ENCODE measurements at regions not wholly inside any gene's neighbourhood (a gene's known extent, or its start where the extent isn't known, plus 50 kb on each side); places are given as distances from the start of the nearest gene placed in this dataset.

- Mint-ChIP-seq H3K27ac (ENCODE audit: low read depth, unreplicated experiment) (no peak overlapping the region), H3K4me1 (ENCODE audit: insufficient read depth, unreplicated experiment) (no peaks in the 10 kb centered on the region), H3K4me3 (ENCODE audit: unreplicated experiment) (no peak overlapping the region), H3K27me3 (ENCODE audit: insufficient read depth, unreplicated experiment) (no peaks in the 10 kb centered on the region), H3K9me3 (ENCODE audit: unreplicated experiment) (no peaks in the 10 kb centered on the region), H3K36me3 (ENCODE audit: insufficient read depth, unreplicated experiment) (no peaks in the 10 kb centered on the region)
- CTCF ChIA-PET, result no interaction called here
- POLR2A ChIA-PET, result no interaction called here
- no TSS peak for BruUV-seq (replicated peaks)
- intact Hi-C loops (cut with micrococcal nuclease), result loop anchor here (5.0 kb wide), 1 partner anchor 438 kb away; no protein-coding TSS in a partner anchor
- DNase-seq (ENCODE audit: unreplicated experiment), result no peak
- TF ChIP-seq CTCF (IDR thresholded peaks at IDR 0.05; ENCODE audit: unreplicated experiment), result no peak
Observed at GRCh38 chr12:104844123-104844522, 114.0 kb downstream of the SLC41A2 start.

GRCh38 chr12:104840262-104840661 lies 117.8 kb downstream of the SLC41A2 start:
- BruUV-seq (replicated peaks), result no TSS peak
- Mint-ChIP-seq H3K9me3 (ENCODE audit: unreplicated experiment) (no peaks in the 10 kb centered on the region), H3K27me3 (ENCODE audit: insufficient read depth, unreplicated experiment) (no peaks in the 10 kb centered on the region), H3K36me3 (ENCODE audit: insufficient read depth, unreplicated experiment) (no peaks in the 10 kb centered on the region), H3K4me3 (ENCODE audit: unreplicated experiment) (no peak overlapping the region), H3K4me1 (ENCODE audit: insufficient read depth, unreplicated experiment) (no peaks in the 10 kb centered on the region), H3K27ac (ENCODE audit: low read depth, unreplicated experiment) (no peak overlapping the region)
- CTCF ChIA-PET, result interaction anchor here (1.1 kb wide), 1 partner anchor 458 kb away, joined by 3 read pairs; no protein-coding TSS in a partner anchor
- TF ChIP-seq CTCF (IDR thresholded peaks at IDR 0.05; ENCODE audit: unreplicated experiment), result no peak
- DNase-seq (ENCODE audit: unreplicated experiment), result no peak
- intact Hi-C loops (cut with micrococcal nuclease), result loop anchor here (5.0 kb wide), 1 partner anchor 442 kb away; no protein-coding TSS in a partner anchor
- POLR2A ChIA-PET, result no interaction called here

DNA sequence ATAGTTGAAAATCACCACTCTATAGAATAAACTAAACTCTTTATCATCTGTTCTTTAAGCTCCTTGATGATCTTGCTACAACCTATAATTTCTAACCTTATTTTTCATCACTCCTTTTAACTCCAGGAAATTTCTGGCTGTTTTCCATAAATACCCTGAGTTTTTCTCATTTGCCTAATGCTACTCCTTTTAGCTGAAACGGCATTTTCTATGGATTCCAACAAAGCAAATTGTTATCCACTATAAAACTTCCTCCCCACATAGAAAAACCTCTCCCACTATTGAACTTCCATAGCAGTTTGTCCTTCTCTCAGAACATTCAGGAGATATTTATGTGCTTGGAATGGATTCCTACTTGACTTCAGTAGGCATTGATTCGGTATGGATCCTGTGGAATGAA lies 122.8 kb downstream of the SLC41A2 start:
- no peak for TF ChIP-seq CTCF (IDR thresholded peaks at IDR 0.05; ENCODE audit: unreplicated experiment)
- BruUV-seq (replicated peaks), result no TSS peak
- Mint-ChIP-seq H3K27me3 (ENCODE audit: insufficient read depth, unreplicated experiment) (no peaks in the 10 kb centered on the region), H3K4me1 (ENCODE audit: insufficient read depth, unreplicated experiment) (no peaks in the 10 kb centered on the region), H3K27ac (ENCODE audit: low read depth, unreplicated experiment) (no peak overlapping the region), H3K9me3 (ENCODE audit: unreplicated experiment) (no peaks in the 10 kb centered on the region), H3K4me3 (ENCODE audit: unreplicated experiment) (no peak overlapping the region), H3K36me3 (ENCODE audit: insufficient read depth, unreplicated experiment) (no peaks in the 10 kb centered on the region)
- ChIA-PET CTCF (interaction anchor here (1.7 kb wide), 1 partner anchor 454 kb away, joined by 5 read pairs; no protein-coding TSS in a partner anchor), POLR2A (interaction anchor here (1.1 kb wide), 1 partner anchor 41 kb away, joined by 5 read pairs; no protein-coding TSS in a partner anchor)
- intact Hi-C loops (cut with micrococcal nuclease), result no loop called here
- DNase-seq (ENCODE audit: unreplicated experiment), result no peak

- Mint-ChIP-seq H3K27ac (ENCODE audit: low read depth, unreplicated experiment) (no peak overlapping the region), H3K4me1 (ENCODE audit: insufficient read depth, unreplicated experiment) (no peaks in the 10 kb centered on the region), H3K36me3 (ENCODE audit: insufficient read depth, unreplicated experiment) (no peaks in the 10 kb centered on the region), H3K4me3 (ENCODE audit: unreplicated experiment) (no peak overlapping the region), H3K9me3 (ENCODE audit: unreplicated experiment) (no peaks in the 10 kb centered on the region), H3K27me3 (ENCODE audit: insufficient read depth, unreplicated experiment) (no peaks in the 10 kb centered on the region)
- ChIA-PET POLR2A (no interaction called here), CTCF (interaction anchor here (1.3 to 1.7 kb wide), 2 partner anchors 8 to 453 kb away, joined by 5 read pairs; no protein-coding TSS in a partner anchor)
- no peak for TF ChIP-seq CTCF (IDR thresholded peaks at IDR 0.05; ENCODE audit: unreplicated experiment)
- intact Hi-C loops (cut with micrococcal nuclease), result no loop called here
- no peak for DNase-seq (ENCODE audit: unreplicated experiment)
- no TSS peak for BruUV-seq (replicated peaks)
Observed at GRCh38 chr12:104834607-104835006, 123.5 kb downstream of the SLC41A2 start.

All from MCF 10A (cell line).